Cerebellar cortex (tissue), 1 donor: ENCODE measurements at regions not wholly inside any gene's neighbourhood (a gene's known extent, or its start where the extent isn't known, plus 50 kb on each side); places are given as distances from the start of the nearest gene placed in this dataset.
"Not testable (repeated sequence)": the region's sequence is repeated elsewhere in the genome, so short reads cannot be mapped to it uniquely, and the experiment has no call there.

ENCODE experiments used
- DNase-seq: peaks from one replicate; pipeline ENCODE4 v3.0.0-alpha.2; 2015; ENCODE audit warnings: low spot score

DNA sequence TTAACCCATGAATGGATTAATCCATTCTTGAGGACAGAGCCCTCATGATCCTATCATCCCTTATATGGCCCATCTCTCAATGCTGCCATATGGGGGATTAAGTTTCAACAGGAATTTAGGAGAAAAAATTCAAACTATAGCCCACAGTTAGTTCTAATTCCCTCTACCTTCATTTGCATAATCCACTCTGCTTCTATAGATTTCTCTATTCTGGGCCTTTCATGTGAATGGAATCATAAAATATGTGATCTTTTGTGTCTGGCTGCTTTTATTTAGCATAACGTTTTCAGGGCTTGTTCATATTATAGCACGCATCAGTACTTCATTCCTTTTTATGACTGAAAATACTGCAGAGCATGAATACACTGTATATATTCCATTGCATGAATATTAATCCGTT lies 55.4 kb downstream of the CTSL start:
- DNase-seq: no peak

DNA sequence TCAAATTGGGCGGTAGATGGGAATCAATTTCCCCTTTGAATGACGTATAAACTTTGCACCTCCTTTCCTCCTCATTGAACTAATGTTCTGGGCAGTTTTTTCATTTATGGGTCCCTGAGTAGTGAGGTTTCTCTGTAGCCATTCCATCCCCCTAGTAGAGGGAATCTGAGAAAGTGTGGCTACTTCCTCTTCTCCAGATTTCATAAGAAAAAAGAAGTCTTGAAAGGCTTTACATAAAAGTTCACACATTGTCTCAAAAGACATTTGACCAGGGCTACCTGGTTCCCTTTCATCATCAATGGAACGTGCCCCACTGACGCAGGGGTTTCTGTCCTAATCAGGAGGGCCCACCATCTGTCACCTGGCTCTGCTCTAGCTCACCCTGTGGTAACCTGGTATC lies 57.3 kb downstream of the CTSL start:
- DNase-seq: no peak

DNA sequence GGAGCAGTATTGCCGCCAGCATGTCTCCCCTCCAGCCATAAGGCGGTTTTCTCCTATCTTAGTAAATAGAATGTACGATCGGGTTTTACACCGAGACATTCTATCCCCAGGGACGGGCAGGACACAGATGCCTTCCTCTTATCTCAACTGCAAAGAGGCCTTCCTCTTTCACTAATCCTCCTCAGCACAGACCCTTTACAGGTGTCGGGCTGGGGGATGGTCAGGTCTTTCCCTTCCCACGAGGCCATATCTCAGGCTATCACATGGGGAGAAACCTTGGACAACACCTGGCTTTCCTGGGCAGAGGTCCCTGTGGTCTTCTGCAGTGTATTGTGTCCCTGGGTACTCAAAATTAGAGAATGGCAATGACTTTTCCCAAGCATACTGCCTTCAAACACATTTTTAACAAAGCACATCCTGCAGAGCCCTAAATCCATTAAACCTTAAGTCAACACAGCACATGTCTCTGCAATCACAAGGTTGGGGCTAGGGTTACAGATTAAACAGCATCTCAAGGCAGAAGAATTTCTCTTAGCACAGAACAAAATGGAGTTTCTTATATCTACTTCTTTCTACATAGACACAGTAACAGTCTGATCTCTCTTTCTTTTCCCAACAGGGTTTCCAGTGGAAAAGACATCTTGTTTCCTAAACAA lies 59.5 kb downstream of the CTSL start:
- DNase-seq: not testable (repeated sequence)

DNA sequence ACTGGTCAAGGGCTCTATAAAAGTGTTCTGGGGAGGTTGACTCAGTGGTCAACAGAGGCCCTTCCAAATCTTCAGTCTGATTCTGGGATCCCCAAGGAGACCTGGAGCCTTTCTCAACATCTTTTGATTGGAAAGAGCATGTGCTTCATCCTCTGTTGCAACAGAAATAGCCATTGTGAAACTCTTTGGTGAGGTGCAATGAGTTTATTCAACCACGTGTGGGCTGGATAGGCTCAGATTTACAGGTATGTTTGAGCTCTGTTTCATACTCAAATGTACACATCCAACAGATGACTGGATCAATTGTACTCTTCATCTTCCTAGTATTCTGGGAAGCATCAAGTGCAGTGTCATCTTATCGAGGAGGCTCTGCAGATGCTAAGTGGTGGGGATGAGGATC lies 60.5 kb downstream of the CTSL start:
- no peak for DNase-seq

DNA sequence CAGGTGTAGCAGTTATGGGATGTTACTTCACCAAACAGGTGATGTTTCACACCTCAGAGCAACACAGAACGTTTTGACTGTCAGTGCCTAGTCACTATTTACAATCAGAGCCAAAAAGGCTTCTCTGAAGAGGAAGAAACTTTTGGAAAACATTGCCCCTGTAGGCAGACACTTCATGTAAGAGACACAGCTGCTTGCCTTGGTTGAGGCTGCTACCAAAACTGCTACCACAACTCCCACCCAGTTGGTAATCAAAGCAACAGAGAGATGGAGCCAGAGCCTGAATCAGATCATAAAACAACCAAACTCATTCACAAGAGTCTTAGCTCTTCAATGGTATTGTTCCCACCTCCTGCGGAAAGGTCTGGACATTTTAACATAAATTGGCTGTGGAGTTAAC lies 61.0 kb downstream of the CTSL start:
- no peak for DNase-seq

DNA sequence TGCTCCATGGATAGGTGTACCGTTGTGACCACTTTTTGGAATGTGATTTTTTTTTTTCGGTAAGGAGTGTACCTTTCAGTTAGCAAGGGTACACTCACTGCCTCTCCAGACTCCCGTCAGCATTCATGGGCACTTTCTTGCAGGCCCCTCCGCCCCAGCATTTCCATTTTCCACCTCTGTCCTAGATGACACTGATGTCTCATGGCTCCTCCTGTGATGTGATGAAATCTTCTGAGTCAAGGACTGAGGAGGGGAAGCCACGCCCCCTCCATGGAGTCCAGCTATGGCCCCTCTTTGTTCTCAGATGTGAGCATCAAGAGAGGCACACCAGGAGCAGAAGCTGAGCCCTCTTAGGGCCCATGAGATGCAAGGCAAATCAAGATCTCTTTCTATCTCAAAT lies 61.8 kb downstream of the CTSL start:
- no peak for DNase-seq

DNA sequence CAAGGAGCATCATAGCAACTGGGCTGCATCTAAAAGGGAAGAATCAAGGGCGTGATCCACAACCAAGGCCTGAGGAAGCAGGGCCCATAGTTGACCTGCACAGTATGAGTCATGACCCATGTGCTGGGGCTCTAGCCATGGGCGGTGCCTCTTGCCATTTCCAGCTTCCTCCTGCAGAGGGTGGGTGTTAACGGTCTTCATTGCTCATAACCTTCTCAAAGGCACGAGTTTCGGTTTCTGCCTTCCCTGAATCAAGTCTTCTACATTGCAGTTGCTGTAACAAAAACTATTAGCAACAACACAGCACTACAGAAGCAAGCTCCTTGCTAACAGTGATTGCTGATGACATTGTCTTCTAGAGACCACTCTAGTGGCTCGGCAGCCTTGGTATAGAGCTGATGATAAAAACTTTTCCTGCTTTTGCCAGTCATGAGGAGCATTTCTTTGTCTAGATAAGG lies 66.9 kb downstream of the CTSL start:
- no peak for DNase-seq

DNA sequence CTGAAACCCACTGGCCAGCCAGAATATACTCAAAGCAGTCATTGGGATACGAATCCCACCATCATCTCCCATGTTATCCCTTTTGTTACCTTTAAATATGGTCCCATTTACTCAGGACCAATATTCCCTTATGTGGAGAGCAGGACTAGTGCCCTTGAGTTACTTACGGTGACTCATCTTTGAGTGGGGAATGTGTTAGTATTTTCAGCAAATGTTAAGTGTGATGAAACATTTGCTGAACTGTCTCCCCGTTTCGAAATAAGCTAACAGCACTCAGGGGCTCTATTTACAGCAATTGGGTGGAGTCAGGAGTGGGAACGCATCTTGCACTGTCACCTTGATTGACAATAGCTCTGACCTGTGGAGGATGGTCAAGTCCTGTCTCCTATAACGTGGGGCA lies 67.4 kb downstream of the CTSL start:
- DNase-seq: no peak

DNA sequence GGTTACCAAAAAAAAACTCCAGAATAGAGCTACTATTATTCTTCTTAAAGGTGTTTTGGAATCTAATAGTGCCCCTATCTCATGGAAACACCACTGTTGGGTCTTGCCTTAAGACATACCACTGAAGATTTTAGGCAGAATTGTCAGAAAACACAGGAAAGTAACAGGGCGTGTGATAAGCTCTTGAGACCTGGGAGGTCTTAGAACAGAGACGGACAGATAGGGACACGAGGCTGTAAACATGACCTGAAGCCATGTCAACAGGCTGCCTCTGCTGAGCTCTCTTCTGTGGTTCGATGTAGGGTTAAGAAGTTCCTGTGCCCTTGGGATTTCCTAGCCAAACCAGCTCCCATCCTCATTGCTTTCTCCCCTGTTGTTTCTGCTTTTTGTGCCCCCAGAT lies 69.3 kb downstream of the CTSL start:
- DNase-seq: no peak

DNA sequence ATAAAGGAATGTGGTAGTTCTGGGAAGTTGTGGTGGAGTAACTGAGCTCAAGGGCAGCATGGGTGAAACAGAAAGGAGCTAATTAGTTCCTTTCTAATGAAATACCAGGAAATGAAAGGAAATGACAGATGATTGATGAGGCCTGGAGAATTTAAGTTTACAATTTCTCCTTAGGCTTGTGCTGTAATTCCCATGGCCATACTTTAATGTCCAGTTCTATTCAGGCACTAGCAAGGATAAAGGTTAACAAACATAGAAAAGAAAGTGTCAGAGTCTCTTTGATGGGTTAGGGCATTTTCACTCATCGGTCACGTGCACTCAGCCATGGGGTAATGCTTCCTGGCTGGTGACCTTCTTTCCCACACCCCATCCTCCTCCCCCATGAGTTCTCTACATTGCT lies 70.3 kb downstream of the CTSL start:
- DNase-seq: no peak

DNA sequence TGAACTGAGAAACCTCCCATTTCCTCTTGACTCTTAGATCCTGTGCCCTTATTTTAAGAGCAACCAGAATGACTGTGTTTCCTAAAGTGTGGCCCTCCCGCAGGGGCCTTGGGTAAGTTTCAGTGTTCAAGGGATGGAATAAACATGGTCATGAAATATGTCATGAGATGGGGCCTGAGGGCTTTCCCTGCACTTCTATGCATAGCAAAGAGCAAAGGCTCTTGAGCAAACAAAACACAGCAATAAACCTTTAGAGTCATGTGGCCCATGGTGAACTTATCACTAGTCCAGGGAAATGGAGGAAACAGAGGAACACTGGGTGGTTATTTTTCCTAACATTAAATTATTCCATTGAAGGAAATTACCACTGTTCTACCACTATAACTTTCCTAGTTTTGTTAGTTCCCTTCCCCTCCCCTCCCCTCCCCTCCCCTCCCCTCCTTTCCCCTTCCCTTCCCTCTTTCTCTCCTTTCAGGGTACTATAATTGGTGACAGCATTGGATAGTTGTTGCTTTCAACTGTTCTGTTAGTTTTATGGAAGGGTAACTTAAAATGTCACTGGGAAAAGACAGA lies 72.4 kb downstream of the CTSL start:
- DNase-seq: no peak

DNA sequence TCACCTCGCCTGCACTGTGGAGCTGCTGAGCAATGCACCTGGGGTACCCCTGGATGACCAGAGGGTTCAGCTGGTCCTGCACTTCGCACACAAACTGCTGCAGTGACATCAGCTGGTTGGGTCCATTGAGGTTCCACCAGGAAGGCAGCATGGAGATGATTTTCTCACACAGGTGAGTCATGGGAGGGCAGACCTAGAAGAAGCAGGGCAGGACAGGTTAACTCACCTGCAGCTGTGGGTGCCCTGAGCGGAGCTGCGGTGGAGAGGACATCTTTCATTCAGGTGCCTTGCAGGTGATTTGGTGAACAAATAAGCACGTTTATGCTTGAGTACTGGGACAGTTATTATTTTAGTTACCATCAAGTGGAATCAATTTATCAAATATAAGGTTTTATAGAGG lies 73.6 kb downstream of the CTSL start:
- no peak for DNase-seq

DNA sequence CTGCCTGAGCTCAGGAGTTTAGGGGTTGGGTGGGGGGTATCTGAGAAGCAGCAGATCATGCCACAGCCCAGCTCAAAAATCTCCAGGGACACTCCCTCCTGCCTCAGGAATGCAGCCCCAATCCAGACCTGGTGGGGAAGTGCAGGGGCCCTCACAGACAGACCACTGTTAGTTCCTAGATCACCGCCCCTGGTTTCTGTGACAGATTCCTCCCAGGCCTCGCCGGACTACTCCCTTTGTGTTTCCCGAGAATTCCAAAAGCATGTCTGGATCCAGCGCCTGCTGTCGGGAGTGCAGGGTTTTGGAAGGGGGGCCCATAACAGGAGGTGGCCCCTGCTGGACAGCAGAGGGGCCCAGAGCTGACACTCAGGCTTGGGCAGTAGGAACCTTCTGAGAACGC lies 74.5 kb downstream of the CTSL start:
- no peak for DNase-seq

DNA sequence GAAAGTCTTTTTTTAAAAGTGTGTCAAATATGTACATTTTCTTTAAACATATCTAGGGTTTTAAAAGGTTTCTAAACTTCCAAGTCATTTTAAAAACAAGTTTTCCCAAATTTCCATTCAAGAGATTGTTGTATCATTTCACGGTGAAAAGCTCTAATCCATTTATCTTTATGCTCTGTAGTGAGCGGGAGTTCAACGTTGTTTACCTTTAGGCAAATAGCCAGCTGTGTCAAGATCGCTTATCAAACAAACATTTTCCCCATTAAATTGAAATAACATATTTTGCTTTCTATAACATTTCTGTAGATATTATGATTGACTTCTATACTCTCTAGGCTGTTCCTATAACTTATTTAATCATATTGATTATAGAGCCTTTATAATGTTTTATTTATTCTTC lies 75.1 kb downstream of the CTSL start:
- DNase-seq: no peak

DNA sequence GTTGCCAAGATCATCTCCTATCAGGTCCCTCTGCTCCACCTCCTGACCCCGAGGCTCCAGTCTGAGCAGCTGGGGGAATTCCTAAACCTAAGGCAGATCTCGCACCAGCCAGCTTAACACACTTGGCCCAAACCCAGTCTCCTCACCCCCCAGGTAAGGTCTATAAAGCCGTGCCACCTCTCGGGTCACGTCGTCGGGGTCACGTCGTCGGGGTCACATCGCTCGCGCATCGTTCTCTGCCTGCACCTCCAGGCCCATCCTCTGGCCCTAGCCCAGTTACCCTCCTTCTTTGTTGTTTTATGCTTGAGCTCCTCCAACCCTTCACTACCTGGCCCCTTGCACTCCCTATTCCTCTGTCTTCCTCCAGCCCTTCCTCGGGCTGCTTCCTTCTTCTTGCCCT lies 77.2 kb downstream of the CTSL start:
- no peak for DNase-seq

DNA sequence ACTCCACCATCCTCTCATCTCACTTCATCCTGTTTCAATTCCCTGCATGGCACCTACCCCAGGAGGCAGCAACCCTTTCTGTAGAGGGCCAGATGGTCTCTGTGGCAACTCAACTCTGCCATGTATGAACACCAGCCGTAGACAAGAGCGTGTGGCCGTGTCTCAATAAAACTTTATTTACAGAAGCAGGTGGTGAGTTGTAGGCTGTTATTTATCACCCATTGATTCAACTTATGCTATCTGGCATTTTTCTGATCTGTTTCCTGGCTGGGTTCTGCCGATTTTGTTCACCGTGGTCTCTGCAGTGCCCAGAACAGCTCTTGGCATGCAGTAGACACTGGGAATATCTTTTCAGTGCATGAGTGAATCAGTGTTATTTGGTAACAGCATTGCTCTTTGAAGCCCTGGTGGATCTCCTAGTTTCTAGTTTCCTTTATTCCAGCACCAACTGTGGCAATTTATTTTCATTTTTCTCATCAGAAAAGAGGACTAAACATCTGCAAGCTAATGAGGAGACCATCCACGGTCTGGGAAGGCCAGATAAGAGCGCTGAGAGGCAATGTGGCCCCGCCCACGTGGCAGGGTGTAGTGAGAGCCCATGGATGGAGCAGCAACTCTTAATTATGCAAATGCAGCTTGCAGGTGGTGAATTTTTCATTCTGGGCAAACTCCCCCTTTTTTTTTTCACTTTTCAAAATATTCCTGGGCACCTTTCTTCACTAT lies 77.9 kb downstream of the CTSL start:
- no peak for DNase-seq

DNA sequence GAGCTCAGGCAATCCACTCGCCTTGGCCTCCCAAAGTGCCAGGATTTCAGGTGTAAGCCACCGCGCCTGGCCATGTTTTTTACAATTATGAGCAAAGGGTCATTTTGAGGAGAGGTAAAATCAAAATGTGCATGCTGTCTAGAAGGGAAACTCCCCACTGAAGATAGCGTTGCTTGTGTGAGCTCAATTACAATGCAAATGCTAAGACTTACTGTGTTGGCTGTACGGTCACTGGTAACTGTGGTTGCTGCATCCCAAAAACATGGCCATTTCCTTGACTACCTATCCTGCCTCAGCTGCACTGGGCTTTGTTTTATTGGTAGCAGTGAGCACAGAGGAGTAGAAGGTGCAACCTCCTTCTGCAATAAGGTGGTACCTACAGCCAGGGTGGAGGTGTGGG lies 77.4 kb upstream of the SPATA31E1 start:
- DNase-seq: no peak

DNA sequence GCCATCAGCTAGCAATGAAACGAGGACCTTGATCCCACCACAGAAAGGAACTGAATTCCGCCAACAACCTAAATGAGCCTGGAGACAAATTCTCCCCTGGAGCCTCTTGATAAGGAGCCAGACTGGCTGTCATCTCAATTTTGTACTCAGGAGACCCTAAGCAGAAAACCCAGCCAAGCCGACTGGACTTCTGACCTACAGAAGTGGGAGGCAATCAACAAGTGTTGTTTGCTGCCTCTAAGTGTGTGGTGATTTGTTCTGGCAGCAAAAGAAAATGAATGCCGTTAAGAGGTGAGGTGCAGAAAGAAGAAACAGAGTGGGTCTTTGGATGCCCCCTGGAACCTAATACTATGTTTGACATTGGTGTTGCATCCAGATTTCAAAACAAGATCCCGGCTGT lies 72.7 kb upstream of the SPATA31E1 start:
- DNase-seq: no peak

DNA sequence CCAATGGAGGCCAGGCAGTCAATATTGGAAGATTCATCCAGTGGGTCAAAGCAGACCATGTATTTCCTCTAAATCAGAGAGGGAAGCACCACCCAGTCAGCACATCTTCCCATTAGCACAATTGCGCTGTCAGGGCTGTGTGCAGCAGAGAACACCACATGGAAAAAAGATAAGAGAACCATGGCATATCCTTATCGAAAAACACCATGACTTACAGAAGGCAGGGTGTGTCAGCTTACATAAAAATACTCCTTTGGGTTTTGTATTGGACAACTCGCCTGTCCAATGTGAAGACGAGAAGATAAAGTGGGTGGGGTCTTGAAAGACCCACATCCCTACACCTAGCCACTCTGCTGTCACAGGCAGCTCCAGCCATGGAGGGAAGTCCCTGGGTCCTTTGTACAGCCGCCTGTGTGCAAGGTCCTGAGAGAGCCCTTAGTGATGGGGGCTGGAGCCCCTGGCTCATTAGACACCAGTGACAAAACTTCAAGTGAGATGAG lies 71.9 kb upstream of the SPATA31E1 start:
- DNase-seq: no peak

DNA sequence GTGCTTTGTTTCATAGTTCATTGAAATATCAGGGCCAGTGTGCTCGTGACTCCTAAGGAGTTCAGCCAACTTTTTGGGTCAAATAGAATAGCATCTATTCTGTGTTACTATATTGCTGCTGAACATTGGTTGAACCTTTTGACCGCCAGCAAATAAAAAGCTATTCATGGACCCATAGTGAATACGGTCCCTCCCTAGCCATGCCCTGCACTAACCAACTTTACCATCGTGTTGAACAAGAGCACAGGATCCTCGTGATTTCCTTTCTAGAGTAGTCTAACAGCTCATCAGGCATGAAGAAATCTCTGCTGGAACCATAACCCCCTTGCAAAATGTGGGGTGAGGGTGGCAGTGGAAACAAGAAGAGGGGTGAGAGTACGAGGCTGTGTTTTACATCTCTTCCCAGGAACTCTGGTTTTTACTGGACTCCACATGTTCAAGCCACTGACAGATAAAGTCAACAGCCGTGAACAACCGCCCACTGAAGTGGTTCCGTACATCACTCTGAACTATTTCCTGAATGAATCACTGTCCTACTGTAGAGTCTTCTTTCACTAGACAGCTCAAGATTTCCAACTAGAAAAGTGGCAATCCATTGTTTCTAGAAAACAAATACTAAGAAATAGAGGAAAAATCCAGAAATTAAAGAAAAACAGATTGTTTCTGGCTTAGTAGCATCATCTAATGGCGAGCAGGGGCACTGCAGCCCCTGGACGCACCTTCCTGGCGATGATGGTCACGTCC lies 70.1 kb upstream of the SPATA31E1 start:
- peak; percentile 2 for DNase-seq

DNA sequence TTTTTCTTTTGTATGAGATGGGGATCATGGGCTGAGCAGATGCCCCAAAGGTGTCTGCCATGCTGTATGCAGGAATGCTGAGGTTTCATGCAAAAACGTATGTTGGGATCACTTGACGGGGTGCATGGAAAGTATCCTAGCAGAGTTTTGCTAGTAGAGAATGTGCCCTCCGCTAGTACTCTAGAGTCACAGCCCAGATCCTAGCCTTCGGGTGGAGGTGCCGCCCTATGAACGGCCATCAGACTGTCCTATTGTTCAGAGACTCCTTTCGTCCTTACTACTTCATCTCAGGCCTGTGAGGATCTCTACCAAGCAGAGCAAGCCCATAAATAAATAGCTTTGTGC lies 69.6 kb upstream of the SPATA31E1 start:
- no peak for DNase-seq

DNA sequence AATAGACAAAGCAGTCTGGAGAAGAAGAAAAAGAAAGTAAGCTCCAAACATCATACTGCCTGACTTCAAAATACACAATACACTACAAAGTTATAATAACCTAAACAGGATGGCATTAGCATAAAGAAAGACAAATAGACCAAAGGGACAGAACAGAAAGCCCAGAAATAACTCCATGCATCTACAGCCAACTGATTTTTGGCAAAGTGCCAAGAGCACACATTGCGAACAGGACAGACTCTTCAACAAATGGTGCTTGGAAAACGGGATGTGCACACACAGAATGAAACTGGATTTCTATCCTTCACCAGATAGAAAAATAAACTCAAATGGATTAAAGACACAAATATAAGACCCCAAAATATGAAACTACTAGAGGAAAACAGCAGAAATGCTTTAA lies 66.6 kb upstream of the SPATA31E1 start:
- DNase-seq: peak; percentile 5

DNA sequence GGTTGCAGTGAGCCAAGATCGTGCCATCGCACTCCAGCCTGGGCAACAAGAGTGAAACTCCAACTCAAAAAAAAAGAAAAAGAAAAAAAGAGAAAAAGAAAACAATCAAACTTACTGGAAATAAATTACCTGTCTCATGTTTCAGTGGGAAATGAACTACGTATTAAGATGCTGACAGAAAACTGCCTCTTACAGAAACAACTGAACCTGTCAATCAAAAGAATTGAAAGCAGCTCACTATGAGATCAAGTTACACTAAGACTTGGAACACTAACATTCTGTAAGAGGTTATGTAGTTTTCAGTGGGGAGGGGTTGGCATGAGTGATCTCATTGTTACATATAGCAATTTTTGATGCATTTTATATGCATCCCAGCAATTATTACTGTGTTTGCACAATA lies 64.4 kb upstream of the SPATA31E1 start:
- DNase-seq: no peak
